GM19395 (cell line): ENCODE measurements at regions not wholly inside any gene's neighbourhood (a gene's known extent, or its start where the extent isn't known, plus 50 kb on each side); places are given as distances from the start of the nearest gene placed in this dataset.
"Not testable (repeated sequence)": the region's sequence is repeated elsewhere in the genome, so short reads cannot be mapped to it uniquely, and the experiment has no call there.

Experiments used
- ATAC-seq: cut with Tn5 transposase; IDR thresholded peaks from one replicate; pipeline ENCODE4 v1.9.1; 2021; ENCODE audit warnings: mild to moderate bottlenecking, moderate library complexity; ENCODE audit not compliant: unreplicated experiment

GRCh38 chr10:9157656-9158055, 1103.2 kb downstream of the GATA3 start:
- no peak for ATAC-seq

GRCh38 chr10:9158675-9159074, 1104.2 kb downstream of the GATA3 start:
- ATAC-seq, result no peak

- ATAC-seq, result no peak
Observed at GRCh38 chr10:9160275-9160674, 1105.8 kb downstream of the GATA3 start.

GRCh38 chr10:9163699-9164098, 1109.2 kb downstream of the GATA3 start:
- ATAC-seq, result no peak

GRCh38 chr10:9166770-9167169, 1112.3 kb downstream of the GATA3 start:
- ATAC-seq, result no peak

- ATAC-seq, result no peak
Observed at GRCh38 chr10:9172276-9172675, 1117.8 kb downstream of the GATA3 start.

- ATAC-seq, result peak; percentile 81
Observed at GRCh38 chr10:9175200-9175599, 1120.7 kb downstream of the GATA3 start.

- ATAC-seq, result not testable (repeated sequence)
Observed at GRCh38 chr10:9183197-9183880, 1128.9 kb downstream of the GATA3 start.

- ATAC-seq, result no peak
Observed at GRCh38 chr10:9188022-9188810, 1133.7 kb downstream of the GATA3 start.

- ATAC-seq, result no peak
Observed at GRCh38 chr10:9189448-9189847, 1135.0 kb downstream of the GATA3 start.

- no peak for ATAC-seq
Observed at GRCh38 chr10:9193120-9193519, 1138.6 kb downstream of the GATA3 start.

GRCh38 chr10:9195385-9195784, 1140.9 kb downstream of the GATA3 start:
- ATAC-seq, result no peak

GRCh38 chr10:9198611-9199010, 1144.1 kb downstream of the GATA3 start:
- ATAC-seq, result no peak

- no peak for ATAC-seq
Observed at GRCh38 chr10:9205558-9205957, 1151.1 kb downstream of the GATA3 start.

- peak; percentile 93 for ATAC-seq
Observed at GRCh38 chr10:9209105-9209798, 1154.8 kb downstream of the GATA3 start.

GRCh38 chr10:9211228-9211627, 1156.7 kb downstream of the GATA3 start:
- ATAC-seq, result no peak

- no peak for ATAC-seq
Observed at GRCh38 chr10:9214618-9215017, 1160.1 kb downstream of the GATA3 start.

- ATAC-seq, result no peak
Observed at GRCh38 chr10:9215121-9215520, 1160.6 kb downstream of the GATA3 start.

- ATAC-seq, result no peak
Observed at GRCh38 chr10:9219860-9220259, 1165.4 kb downstream of the GATA3 start.

- no peak for ATAC-seq
Observed at GRCh38 chr10:9222917-9223316, 1168.4 kb downstream of the GATA3 start.

GRCh38 chr10:9227679-9228365, 1173.3 kb downstream of the GATA3 start:
- ATAC-seq, result no peak
